Inferior parietal cortex (tissue), 1 donor: ENCODE measurements at regions not wholly inside any gene's neighbourhood (a gene's known extent, or its start where the extent isn't known, plus 50 kb on each side); places are given as distances from the start of the nearest gene placed in this dataset.

Experiments used
- DNase-seq: peaks from one replicate; pipeline ENCODE4 v3.0.0-alpha.2; 2016; ENCODE audit errors: extremely low spot score

DNA sequence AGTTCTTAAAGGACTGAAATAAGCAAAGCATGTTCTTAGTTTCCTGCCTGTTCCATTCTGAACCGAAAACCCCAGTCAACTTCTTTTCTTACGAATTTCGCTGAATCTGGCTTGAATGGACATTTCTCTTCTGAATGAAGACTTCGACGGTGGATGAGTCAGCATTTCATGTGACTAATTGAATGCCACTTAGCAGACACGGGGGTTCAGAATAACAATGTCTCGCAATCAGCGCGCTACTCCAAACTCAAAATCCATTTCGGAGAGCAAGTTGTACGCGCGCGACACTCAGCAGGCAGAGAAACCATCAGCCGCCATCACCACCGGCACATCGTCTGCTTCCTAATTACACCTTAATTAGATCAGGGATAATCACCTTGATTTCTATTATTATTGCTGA, 239.0 kb upstream of the KLF6 start:
- DNase-seq: no peak

DNA sequence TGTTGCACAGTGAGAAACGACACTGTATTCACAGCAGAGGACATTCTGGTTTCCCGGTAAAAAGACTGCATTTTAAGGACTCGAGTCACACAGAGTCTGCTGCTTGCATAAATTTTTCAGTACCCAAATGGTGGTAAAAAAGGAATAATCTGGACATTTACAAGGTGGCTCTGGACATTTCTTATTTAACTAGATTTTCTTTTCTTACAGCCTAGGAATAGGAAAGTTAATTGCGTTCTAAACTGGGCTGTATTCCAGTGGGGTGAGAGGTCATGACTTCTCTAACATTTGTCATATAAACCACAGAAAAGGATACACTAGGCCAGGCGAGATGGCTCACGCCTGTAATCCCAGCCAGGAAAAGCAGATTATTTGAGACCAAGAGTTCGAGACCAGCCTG, 237.5 kb upstream of the KLF6 start:
- no peak for DNase-seq

DNA sequence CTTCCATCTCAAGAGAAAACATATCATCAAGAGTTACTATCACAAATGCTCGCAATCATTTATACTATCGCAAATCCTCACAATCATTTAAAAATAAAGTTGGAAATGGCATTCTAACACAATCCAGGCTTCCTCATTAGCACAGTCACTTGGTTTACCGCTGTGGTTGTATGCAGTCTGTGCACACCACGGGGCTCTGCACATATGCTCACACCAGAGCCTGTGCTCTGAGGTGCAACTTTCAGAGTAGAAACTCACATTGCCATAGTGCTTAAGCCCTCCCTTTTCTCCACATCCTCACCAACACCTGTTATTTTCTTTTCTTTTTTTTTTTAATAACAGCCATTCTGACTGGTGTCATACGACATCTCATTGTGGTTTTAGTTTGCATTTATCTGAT, 235.6 kb upstream of the KLF6 start:
- no peak for DNase-seq

GRCh38 chr10:4018054-4018511, 233.1 kb upstream of the KLF6 start:
- no peak for DNase-seq

DNA sequence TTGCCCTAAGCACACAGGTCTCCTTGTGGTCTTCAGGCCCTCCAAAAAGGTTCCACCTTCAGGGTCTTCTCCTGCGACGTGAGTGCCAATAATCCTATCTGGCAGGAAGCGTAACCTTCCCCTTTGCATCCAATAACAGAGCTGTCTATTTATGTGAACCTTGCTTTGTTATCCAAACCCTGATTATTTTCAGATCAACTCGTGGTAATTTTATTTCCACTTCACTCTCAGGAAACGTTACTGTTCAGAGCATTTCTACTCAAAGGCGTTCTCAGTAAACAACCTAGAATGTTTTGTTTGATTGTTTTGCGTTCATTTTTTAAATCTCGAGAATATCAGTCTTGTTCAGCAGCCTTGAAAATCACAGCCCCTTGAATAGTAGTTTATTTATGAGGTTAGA, 232.3 kb upstream of the KLF6 start:
- no peak for DNase-seq

GRCh38 chr10:4016214-4016740, 231.3 kb upstream of the KLF6 start:
- DNase-seq: no peak

DNA sequence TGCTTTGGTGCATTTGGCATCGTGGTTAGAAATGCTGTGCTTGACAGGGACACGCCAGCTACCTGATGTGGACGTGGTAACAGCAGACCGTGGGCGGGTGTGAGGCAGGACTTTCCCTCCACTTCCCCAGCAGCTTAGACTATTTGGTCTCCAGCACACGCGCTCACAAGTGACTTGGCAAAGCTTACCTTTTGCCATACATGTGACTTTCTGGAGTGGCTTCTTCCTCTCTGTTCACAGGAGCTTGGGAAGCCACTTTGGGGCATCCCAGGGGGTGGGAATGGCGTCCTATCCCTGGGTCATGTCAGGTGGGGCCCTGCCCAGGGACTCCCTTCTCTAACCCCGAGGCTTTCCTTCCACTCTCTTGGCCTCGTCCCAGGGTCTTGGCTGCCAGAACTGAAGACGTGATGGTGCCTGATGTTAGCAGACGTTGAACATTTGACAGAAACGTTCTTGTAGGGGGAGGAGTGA, 228.7 kb upstream of the KLF6 start:
- DNase-seq: no peak

GRCh38 chr10:4012848-4013247, 227.8 kb upstream of the KLF6 start:
- DNase-seq: no peak

GRCh38 chr10:4011136-4011812, 226.3 kb upstream of the KLF6 start:
- no peak for DNase-seq

DNA sequence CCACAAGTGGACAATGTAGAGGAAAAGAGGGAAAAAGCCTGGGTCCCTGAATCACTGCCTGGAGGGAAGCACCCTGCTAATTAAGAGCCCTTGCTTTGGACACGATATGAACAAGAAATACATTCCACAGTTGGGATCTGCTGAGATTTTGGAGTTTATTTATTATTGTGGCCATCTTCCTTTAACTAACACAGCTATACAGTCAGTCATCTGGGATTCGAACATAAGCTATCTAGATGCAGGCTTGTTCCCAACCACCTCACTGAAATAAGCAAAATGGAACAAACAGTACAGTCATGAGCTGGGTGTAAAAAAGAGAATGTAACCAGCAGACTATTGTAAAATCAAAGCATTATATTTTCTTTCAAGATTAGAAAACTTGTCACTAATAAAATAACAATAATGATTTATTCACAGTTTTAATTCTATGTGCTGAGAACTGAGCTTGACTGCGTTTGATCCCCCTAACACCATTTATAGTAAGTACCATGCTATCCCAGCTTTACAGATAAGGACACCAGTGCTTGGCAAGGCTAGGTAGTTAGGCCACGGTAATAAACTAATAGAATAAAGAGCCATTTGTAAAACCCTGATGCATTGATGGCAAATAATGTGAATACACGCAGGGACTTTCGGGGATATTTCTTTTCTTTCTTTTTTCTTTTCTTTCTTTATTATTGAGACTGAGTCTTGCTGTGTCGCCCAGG, 223.8 kb upstream of the KLF6 start:
- no peak for DNase-seq

GRCh38 chr10:4007771-4008170, 222.8 kb upstream of the KLF6 start:
- DNase-seq: no peak

- DNase-seq: no peak
Observed at GRCh38 chr10:4006858-4007257, 221.8 kb upstream of the KLF6 start.

DNA sequence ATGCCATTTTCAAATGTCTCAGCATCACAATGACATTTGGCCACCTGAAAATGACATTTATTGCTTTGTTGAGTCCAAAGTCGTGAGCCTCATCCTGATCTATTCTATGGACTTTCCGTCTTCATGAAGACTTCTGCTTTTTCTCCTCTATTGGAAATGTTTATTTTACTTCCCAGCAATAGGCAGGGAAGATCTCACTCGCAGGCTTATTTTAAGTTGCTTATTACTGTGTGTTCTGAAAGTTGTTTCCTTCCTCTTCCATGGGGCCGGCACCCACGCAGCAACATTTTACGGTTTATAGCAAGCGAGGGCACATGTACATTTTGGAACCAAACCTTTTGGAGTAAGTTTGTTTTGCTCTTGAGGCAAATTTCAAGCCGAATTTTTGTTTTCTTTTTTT, 221.0 kb upstream of the KLF6 start:
- DNase-seq: no peak

DNA sequence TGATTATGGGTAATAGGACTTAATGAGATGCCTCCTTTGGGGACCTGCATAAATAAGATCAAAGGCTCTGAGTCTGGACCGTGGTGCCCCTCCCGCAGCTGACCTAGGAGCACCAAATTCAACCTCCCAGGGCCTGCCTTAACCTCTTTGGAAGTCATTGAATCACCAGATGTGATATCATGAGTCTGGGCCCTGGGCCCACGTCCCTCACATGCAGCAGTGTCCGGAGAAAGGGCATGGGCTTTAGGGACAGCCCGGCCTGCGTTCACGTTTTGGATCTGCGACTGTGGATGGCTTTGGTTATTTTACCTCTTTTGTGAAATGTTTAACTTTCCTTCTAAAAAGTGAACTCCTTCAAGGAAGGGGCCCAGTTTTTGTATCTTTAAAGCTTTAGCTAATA, 220.0 kb upstream of the KLF6 start:
- DNase-seq: no peak

DNA sequence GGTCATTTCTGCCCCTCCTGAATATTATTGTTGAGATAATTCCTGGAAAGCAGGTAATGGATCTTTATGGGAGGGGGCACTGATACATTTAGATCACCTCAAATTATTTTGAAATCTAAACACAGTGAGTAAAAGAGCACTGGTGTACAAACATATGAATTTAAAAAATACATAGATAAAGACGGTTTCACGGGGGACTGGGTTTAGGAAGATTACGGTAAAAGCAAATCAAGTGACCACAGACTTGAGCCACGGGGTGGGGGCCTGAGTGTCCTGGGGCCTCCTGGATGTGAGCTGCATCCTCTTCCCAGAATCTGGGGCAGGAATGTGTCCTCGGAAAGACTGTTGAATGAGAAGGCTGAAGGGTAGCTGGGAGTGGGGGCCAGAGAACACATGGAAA, 219.1 kb upstream of the KLF6 start:
- no peak for DNase-seq

- no peak for DNase-seq
Observed at GRCh38 chr10:4003348-4003973, 218.5 kb upstream of the KLF6 start.

DNA sequence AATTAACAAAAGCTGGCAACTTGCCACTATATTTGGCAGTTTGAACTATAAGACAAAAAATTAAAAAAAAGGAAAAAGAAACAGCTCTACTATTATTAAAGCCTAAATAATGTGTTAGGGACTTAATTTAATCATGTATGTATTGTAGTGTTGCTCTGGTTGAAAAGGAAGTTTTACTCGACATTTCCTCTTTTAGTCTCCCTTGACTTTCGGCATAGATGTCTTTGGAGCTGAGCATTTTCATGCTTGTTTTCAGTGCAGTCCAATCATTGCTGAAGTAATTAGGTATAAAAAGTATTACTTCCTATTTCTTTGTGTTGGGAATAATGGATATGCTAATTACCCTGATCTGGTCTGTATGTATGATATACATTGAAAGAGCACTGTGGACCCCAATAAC, 216.8 kb upstream of the KLF6 start:
- no peak for DNase-seq

DNA sequence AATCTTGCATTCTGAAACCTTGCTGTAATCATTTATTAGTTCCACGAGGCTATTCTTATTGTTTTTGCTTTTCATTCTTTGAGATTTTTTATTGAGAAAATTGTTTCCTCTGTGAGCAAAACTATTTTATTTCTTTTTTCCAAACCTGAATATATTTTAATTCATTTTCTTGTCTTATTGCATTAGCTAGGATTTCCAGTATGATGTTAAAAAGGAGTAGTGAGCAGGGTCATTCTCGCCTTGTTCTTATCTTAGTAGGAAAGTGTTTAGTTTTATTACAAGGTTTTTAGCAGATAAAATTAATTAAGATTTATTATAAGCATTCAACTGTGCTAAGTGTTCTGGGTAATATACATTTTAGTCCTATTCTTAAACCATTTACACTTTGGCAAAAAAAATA, 214.6 kb upstream of the KLF6 start:
- DNase-seq: no peak

- DNase-seq: no peak
Observed at GRCh38 chr10:3996697-3997096, 211.7 kb upstream of the KLF6 start.

GRCh38 chr10:3995302-3996210, 210.5 kb upstream of the KLF6 start:
- DNase-seq: peak; percentile 34

GRCh38 chr10:3992382-3993178, 207.6 kb upstream of the KLF6 start:
- no peak for DNase-seq
